ENCODE measurements at regions not wholly inside any gene's neighbourhood (a gene's known extent, or its start where the extent isn't known, plus 50 kb on each side); places are given as distances from the start of the nearest gene placed in this dataset.

DNA sequence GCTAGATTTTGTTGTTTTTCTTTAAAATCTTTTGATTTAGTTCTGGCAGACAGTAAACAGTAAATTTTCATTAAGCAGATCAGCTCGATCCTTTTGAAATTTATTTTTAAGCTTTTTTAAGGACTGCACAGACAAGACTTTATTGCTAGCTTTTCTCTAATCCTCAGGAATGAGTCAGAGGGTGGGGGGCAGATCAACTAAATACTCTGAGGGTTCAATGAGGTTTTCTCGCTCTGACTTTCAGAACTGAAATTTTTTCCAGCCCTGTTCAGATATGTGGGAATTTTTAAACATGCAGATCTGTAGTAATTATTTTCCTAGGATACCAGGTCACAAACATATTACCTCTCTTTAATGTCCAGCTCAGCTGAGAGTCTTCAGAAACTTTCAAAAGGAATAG is 977.2 kb downstream of the CDH11 start:
- TF ChIP-seq CTCF (conservative IDR thresholded peaks at IDR 0.05) (no peak), ZFX (IDR thresholded peaks at IDR 0.05) (no peak)
- no peak overlapping the region for H3K27ac ChIP-seq

DNA sequence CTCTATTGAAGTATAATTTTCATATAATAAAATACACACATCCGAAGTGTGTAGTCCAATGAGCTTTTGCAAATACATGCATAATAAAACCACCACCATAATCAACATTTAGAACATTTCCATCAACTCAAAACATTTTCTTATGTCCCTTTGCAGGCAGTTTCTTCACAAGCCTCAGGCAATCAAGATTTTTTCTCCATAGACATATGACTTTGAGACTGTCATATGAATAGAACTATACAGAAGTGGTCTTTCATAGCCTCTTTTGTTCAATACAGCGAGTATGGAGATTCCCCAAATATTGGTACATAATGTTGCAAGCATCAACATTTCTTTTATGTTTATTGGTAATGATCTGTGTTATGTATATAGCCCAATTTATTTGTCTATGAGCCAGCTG is 983.2 kb downstream of the CDH11 start:
- no peak for TF ChIP-seq ZFX (IDR thresholded peaks at IDR 0.05)
- TF ChIP-seq CTCF (conservative IDR thresholded peaks at IDR 0.05) = no peak
- no peak overlapping the region for H3K27ac ChIP-seq

DNA sequence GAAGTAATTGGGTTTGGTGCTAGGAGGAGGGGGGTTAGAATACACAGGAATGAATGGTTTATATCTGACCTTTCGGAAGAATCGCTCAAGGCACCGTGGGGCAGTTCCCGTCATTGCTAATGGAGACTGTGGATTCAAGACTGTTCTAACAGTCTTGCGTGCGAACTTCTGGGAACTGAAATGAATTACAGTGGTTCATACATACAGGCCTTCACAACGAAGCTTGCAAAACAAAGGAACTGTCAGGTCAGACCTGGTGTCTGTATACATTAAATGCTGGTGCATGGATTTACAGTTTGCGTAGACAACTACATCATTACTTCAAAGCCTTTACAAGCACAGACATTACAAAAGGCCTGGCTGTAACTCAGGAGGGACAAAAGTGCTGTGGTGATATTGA is 983.9 kb downstream of the CDH11 start:
- TF ChIP-seq ZFX (IDR thresholded peaks at IDR 0.05) (no peak), CTCF (conservative IDR thresholded peaks at IDR 0.05) (no peak)
- H3K27ac ChIP-seq = no peak overlapping the region

GRCh38 chr16:64136743-64137142 is 985.1 kb downstream of the CDH11 start:
- no peak for TF ChIP-seq ZFX (IDR thresholded peaks at IDR 0.05)
- H3K27ac ChIP-seq = no peak overlapping the region

GRCh38 chr16:64136314-64136713 is 985.5 kb downstream of the CDH11 start:
- TF ChIP-seq ZFX (IDR thresholded peaks at IDR 0.05) (no peak), CTCF (conservative IDR thresholded peaks at IDR 0.05) (no peak)
- H3K27ac ChIP-seq = no peak overlapping the region

DNA sequence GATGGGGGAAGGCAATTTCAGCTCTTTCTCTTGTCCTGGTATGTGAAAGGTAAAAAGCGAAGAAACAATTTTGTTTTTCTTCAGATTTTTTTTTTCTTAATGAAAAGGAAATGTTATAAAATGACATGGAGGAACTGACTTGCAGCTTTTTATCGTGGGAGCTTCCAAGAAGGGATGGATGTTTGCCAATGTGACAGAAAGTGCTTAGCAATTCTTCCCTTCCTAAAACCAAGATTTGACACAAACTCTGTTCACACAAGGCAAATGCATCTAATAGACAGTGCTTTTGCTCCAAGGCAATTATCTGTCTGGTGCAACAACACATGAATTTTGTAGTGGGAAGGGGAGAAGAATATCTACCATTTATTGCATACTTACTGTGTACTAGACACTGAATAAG is 988.5 kb downstream of the CDH11 start:
- TF ChIP-seq CTCF (conservative IDR thresholded peaks at IDR 0.05) = no peak
- no peak for TF ChIP-seq ZFX (IDR thresholded peaks at IDR 0.05)
- H3K27ac ChIP-seq = no peak overlapping the region

- H3K27ac ChIP-seq = no peak overlapping the region
- TF ChIP-seq ZFX (IDR thresholded peaks at IDR 0.05) (no peak), CTCF (conservative IDR thresholded peaks at IDR 0.05) (no peak)
Measured at GRCh38 chr16:64132759-64133361, 989.0 kb downstream of the CDH11 start.

DNA sequence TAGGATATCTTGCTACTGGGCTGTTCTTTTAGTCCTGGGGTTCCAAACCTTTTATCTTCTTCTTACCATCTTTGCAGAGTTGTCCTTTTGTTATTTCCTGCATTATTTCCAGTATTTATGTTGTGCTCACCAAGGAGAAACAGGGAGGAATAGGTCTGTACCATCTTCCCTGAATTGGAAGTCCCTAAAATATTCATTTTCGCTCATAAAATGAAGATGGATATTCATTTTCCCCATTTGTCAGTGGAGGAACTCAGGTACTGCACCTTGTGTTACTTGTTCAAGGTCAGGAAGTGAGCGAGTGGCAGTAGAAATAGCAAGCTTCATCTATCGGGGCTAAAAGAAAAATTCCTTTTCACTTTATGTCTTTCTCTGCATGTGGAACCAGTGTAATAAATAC is 989.7 kb downstream of the CDH11 start:
- H3K27ac ChIP-seq = no peak overlapping the region
- no peak for TF ChIP-seq ZFX (IDR thresholded peaks at IDR 0.05)
- TF ChIP-seq CTCF (conservative IDR thresholded peaks at IDR 0.05) = no peak

Measured in C4-2B (cell line).